Stomach smooth muscle (tissue), 2 donors: ENCODE measurements at regions not wholly inside any gene's neighbourhood (a gene's known extent, or its start where the extent isn't known, plus 50 kb on each side); places are given as distances from the start of the nearest gene placed in this dataset.

Experiments used
- H3K27ac ChIP-seq: one replicate; pipeline ENCODE4 v1.7.0; 2013; ENCODE audit warnings: mild to moderate bottlenecking, low read length, inconsistent platforms
- H3K27me3 ChIP-seq, 2 donors: one replicate each; pipeline ENCODE4 v1.7.0; 2013; ENCODE audit warnings: low read length in 2 of 2; ENCODE audit not compliant: insufficient read depth in 2 of 2, control insufficient read depth in 1 of 2
- H3K36me3 ChIP-seq, 2 donors: one replicate each; pipeline ENCODE4 v1.7.0; 2013; ENCODE audit warnings: low read length in 2 of 2; ENCODE audit not compliant: control insufficient read depth in 2 of 2, insufficient read depth in 2 of 2
- H3K4me1 ChIP-seq: one replicate; pipeline ENCODE4 v1.7.0; 2013; ENCODE audit warnings: low read length; ENCODE audit not compliant: control insufficient read depth, insufficient read depth
- H3K4me3 ChIP-seq, 2 donors: one replicate each; pipeline ENCODE4 v1.7.0; 2013; ENCODE audit warnings: low read length in 2 of 2
- H3K9ac ChIP-seq, 2 donors: one replicate each; pipeline ENCODE4 v1.7.0; 2013; ENCODE audit warnings: low read length in 2 of 2, mild to moderate bottlenecking in 1 of 2
- H3K9me3 ChIP-seq, 2 donors: one replicate each; pipeline ENCODE4 v1.7.0; 2013; ENCODE audit warnings: low read length in 2 of 2; ENCODE audit not compliant: control insufficient read depth in 2 of 2
- donor health status: healthy.
- donor health status: Pancreatic carcinoma.

GRCh38 chr14:58730792-58731464 lies 93.2 kb downstream of the DACT1 start:
- H3K27me3 ChIP-seq = no peaks in the 10 kb centered on the region
- no peaks in the 10 kb centered on the region for H3K9me3 ChIP-seq
- H3K4me1 ChIP-seq = no peaks in the 10 kb centered on the region
- H3K36me3 ChIP-seq = no peaks in the 10 kb centered on the region
- H3K4me3 ChIP-seq = no peak overlapping the region
- H3K9ac ChIP-seq = no peak overlapping the region
- H3K27ac ChIP-seq = no peak overlapping the region

GRCh38 chr14:58731465-58732293 lies 93.9 kb downstream of the DACT1 start:
- Histone ChIP-seq H3K4me3 (no peak overlapping the region), H3K36me3 (no peaks in the 10 kb centered on the region), H3K9ac (no peak overlapping the region), H3K27me3 (no peaks in the 10 kb centered on the region), H3K9me3 (no peaks in the 10 kb centered on the region), H3K4me1 (no peaks in the 10 kb centered on the region), H3K27ac (no peak overlapping the region)

- H3K36me3 ChIP-seq = no peaks in the 10 kb centered on the region
- no peaks in the 10 kb centered on the region for H3K9me3 ChIP-seq
- H3K27ac ChIP-seq = no peak overlapping the region
- H3K9ac ChIP-seq = no peak overlapping the region
- H3K4me1 ChIP-seq = no peaks in the 10 kb centered on the region
- no peak overlapping the region for H3K4me3 ChIP-seq
- no peaks in the 10 kb centered on the region for H3K27me3 ChIP-seq
These were observed 94.6 kb downstream of the DACT1 start for GRCh38 chr14:58732387-58732786.

- no peaks in the 10 kb centered on the region for H3K36me3 ChIP-seq
- no peaks in the 10 kb centered on the region for H3K27me3 ChIP-seq
- H3K9me3 ChIP-seq = no peaks in the 10 kb centered on the region
- H3K9ac ChIP-seq = no peak overlapping the region
- H3K27ac ChIP-seq = no peak overlapping the region
- H3K4me1 ChIP-seq = no peaks in the 10 kb centered on the region
- no peak overlapping the region for H3K4me3 ChIP-seq
These were observed 95.9 kb downstream of the DACT1 start for GRCh38 chr14:58733451-58734208.

GRCh38 chr14:58735596-58735995 lies 97.8 kb downstream of the DACT1 start:
- Histone ChIP-seq H3K36me3 (no peaks in the 10 kb centered on the region), H3K27me3 (no peaks in the 10 kb centered on the region), H3K27ac (no peak overlapping the region), H3K4me1 (peaks cover 4% of the 10 kb centered on the region), H3K4me3 (no peak overlapping the region), H3K9ac (no peak overlapping the region), H3K9me3 (no peaks in the 10 kb centered on the region)

- H3K36me3 ChIP-seq = no peaks in the 10 kb centered on the region
- no peaks in the 10 kb centered on the region for H3K27me3 ChIP-seq
- peaks cover 4% of the 10 kb centered on the region for H3K4me1 ChIP-seq
- no peak overlapping the region for H3K27ac ChIP-seq
- H3K9ac ChIP-seq = no peak overlapping the region
- no peak overlapping the region for H3K4me3 ChIP-seq
- no peaks in the 10 kb centered on the region for H3K9me3 ChIP-seq
These were observed 98.8 kb downstream of the DACT1 start for GRCh38 chr14:58736606-58737005.

GRCh38 chr14:58737511-58737910 lies 99.7 kb downstream of the DACT1 start:
- Histone ChIP-seq H3K9ac (no peak overlapping the region), H3K4me3 (no peak overlapping the region), H3K27me3 (no peaks in the 10 kb centered on the region)

GRCh38 chr14:58738189-58738836 lies 100.6 kb downstream of the DACT1 start:
- no peaks in the 10 kb centered on the region for H3K27me3 ChIP-seq

More at GRCh38 chr14:58737511-58737910, 99.7 kb downstream of the DACT1 start:
- no peaks in the 10 kb centered on the region for H3K9me3 ChIP-seq
- no peaks in the 10 kb centered on the region for H3K36me3 ChIP-seq
- H3K27ac ChIP-seq = no peak overlapping the region
- peaks cover 4% of the 10 kb centered on the region for H3K4me1 ChIP-seq

GRCh38 chr14:58738876-58739275 lies 101.1 kb downstream of the DACT1 start:
- no peaks in the 10 kb centered on the region for H3K9me3 ChIP-seq
- H3K27ac ChIP-seq = no peak overlapping the region
- no peak overlapping the region for H3K9ac ChIP-seq
- H3K4me1 ChIP-seq = peaks cover 4% of the 10 kb centered on the region
- no peak overlapping the region for H3K4me3 ChIP-seq
- H3K36me3 ChIP-seq = no peaks in the 10 kb centered on the region
- H3K27me3 ChIP-seq = no peaks in the 10 kb centered on the region

More at GRCh38 chr14:58738189-58738836, 100.6 kb downstream of the DACT1 start:
- no peak overlapping the region for H3K4me3 ChIP-seq
- no peak overlapping the region for H3K27ac ChIP-seq
- H3K4me1 ChIP-seq = peaks cover 4% of the 10 kb centered on the region
- H3K9ac ChIP-seq = no peak overlapping the region
- H3K9me3 ChIP-seq = no peaks in the 10 kb centered on the region
- H3K36me3 ChIP-seq = no peaks in the 10 kb centered on the region

- peaks cover 4% of the 10 kb centered on the region for H3K4me1 ChIP-seq
These were observed 101.9 kb downstream of the DACT1 start for GRCh38 chr14:58739674-58740073.

More at GRCh38 chr14:58739674-58740073, 101.9 kb downstream of the DACT1 start:
- H3K27me3 ChIP-seq = no peaks in the 10 kb centered on the region
- H3K36me3 ChIP-seq = no peaks in the 10 kb centered on the region
- H3K9me3 ChIP-seq = no peaks in the 10 kb centered on the region
- no peak overlapping the region for H3K9ac ChIP-seq
- no peak overlapping the region for H3K27ac ChIP-seq
- H3K4me3 ChIP-seq = no peak overlapping the region
